Kidney (tissue), 13 donors: ENCODE measurements at regions not wholly inside any gene's neighbourhood (a gene's known extent, or its start where the extent isn't known, plus 50 kb on each side); places are given as distances from the start of the nearest gene placed in this dataset.
"Not testable (repeated sequence)": the region's sequence is repeated elsewhere in the genome, so short reads cannot be mapped to it uniquely, and the experiment has no call there.

Experiments
- DNase-seq, 5 donors: peaks; one replicate each; pipeline ENCODE4 v3.0.0-alpha.2; 2013 to 2020
- FAIRE-seq: peaks from 2 replicates; lab custom pipeline; 2012; peaks lifted over from hg19 to GRCh38; lab: Jason Lieb, UNC
- H3K27ac ChIP-seq, 2 donors: one replicate each; pipeline ENCODE4 v1.7.0; 2013; ENCODE audit warnings: low read depth in 2 of 2, low read length in 2 of 2, inconsistent platforms in 1 of 2
- H3K27me3 ChIP-seq: one replicate; pipeline ENCODE4 v1.7.1; 2013; ENCODE audit warnings: low read length, inconsistent platforms; ENCODE audit not compliant: control insufficient read depth, insufficient read depth
- H3K36me3 ChIP-seq, 3 donors: one replicate each; pipeline versions ENCODE4 v1.7.0 to v1.7.1; 2013; ENCODE audit warnings: low read length in 3 of 3, control low read depth in 1 of 3, inconsistent platforms in 1 of 3; ENCODE audit not compliant: insufficient read depth in 3 of 3, control insufficient read depth in 2 of 3
- H3K4me1 ChIP-seq, 3 donors: one replicate each; pipeline versions ENCODE4 v1.7.0 to v1.7.1; 2013; ENCODE audit warnings: low read length in 3 of 3, inconsistent platforms in 1 of 3, low read depth in 1 of 3; ENCODE audit not compliant: control insufficient read depth in 2 of 3, insufficient read depth in 2 of 3
- H3K4me3 ChIP-seq, 3 donors: one replicate each; pipeline versions ENCODE4 v1.7.0 to v1.8.1; 2013; ENCODE audit warnings: low read length in 3 of 3, control low read depth in 1 of 3, inconsistent platforms in 1 of 3
- H3K9ac ChIP-seq, 3 donors: one replicate each; pipeline versions ENCODE4 v1.7.0 to v1.7.1; 2013; ENCODE audit warnings: low read length in 3 of 3, control low read depth in 1 of 3, inconsistent platforms in 1 of 3
- H3K9me3 ChIP-seq, 3 donors: one replicate each; pipeline versions ENCODE4 v1.7.0 to v1.7.1; 2013; ENCODE audit warnings: low read length in 3 of 3, control low read depth in 1 of 3, inconsistent platforms in 1 of 3; ENCODE audit not compliant: control insufficient read depth in 2 of 3, insufficient read depth in 1 of 3
- CTCF ChIP-seq: IDR thresholded peaks from 3 replicates; pipeline ENCODE4 v1.5.1; 2012; ENCODE audit warnings: mild to moderate bottlenecking, moderate library complexity, borderline replicate concordance; ENCODE audit not compliant: insufficient read depth; ENCODE audit errors: extremely low read depth
- intact Hi-C: fragments of 100-400 bp; cut with DNase I; formaldehyde crosslinking; loops from one replicate; pipeline ENCODE4 v1.11.1; 2022
- donor health status: control.
- donor health status: control.
- donor health status: control.
- donor health status: control.
- donor health status: control.
- donor health status: DM: yes; HTN: yes; CAD: no.
- donor health status: Normal renal cell carcinoma (clear cell type).

- Histone ChIP-seq H3K9me3 (no peaks in the 10 kb centered on the region), H3K4me3 (no peak overlapping the region), H3K36me3 (no peaks in the 10 kb centered on the region), H3K27ac (no peak overlapping the region), H3K4me1 (no peaks in the 10 kb centered on the region), H3K27me3 (no peaks in the 10 kb centered on the region), H3K9ac (no peak overlapping the region)
- intact Hi-C loops = no loop called here
- FAIRE-seq (no peak), DNase-seq (no peak)
- TF ChIP-seq CTCF = no peak
Observed at GRCh38 chr2:153532140-153532539, 53.6 kb upstream of the RPRM start.

GRCh38 chr2:153533803-153534202 is 55.2 kb upstream of the RPRM start:
- H3K36me3 ChIP-seq, FAIRE-seq, H3K27ac ChIP-seq, H3K9ac ChIP-seq, H3K4me3 ChIP-seq, intact Hi-C loops, H3K9me3 ChIP-seq, H3K4me1 ChIP-seq, DNase-seq, H3K27me3 ChIP-seq: not testable (repeated sequence)

- H3K27ac ChIP-seq, FAIRE-seq, H3K9ac ChIP-seq, H3K4me3 ChIP-seq, H3K9me3 ChIP-seq, DNase-seq, intact Hi-C loops, H3K27me3 ChIP-seq, H3K4me1 ChIP-seq, H3K36me3 ChIP-seq: not testable (repeated sequence)
Observed at GRCh38 chr2:153534590-153534989, 56.0 kb upstream of the RPRM start.

GRCh38 chr2:153536115-153536514 is 57.6 kb upstream of the RPRM start:
- no peaks in the 10 kb centered on the region for H3K27me3 ChIP-seq
- peak in 3 of 5 donors; percentile 15 to 60 (median 54) for DNase-seq
- intact Hi-C loops = no loop called here
- H3K36me3 ChIP-seq = no peaks in the 10 kb centered on the region
- TF ChIP-seq CTCF = no peak
- no peak overlapping the region for H3K9ac ChIP-seq
- H3K27ac ChIP-seq = no peak overlapping the region
- no peaks in the 10 kb centered on the region for H3K9me3 ChIP-seq
- H3K4me1 ChIP-seq = no peaks in the 10 kb centered on the region
- no peak overlapping the region for H3K4me3 ChIP-seq
- no peak for FAIRE-seq

GRCh38 chr2:153538102-153538501 is 59.5 kb upstream of the RPRM start:
- FAIRE-seq, H3K9ac ChIP-seq, H3K9me3 ChIP-seq, H3K4me1 ChIP-seq, intact Hi-C loops, H3K36me3 ChIP-seq, H3K27me3 ChIP-seq, H3K27ac ChIP-seq, H3K4me3 ChIP-seq, DNase-seq: not testable (repeated sequence)
